Gastroesophageal sphincter (tissue), 3 donors: ENCODE measurements at regions not wholly inside any gene's neighbourhood (a gene's known extent, or its start where the extent isn't known, plus 50 kb on each side); places are given as distances from the start of the nearest gene placed in this dataset.

ENCODE experiments used
- EP300 ChIP-seq: sonication (generic); formaldehyde crosslinking; IDR thresholded peaks from one replicate; pipeline ENCODE4 v1.6.1; 2017; ENCODE audit warnings: antibody characterized with exemption, mild to moderate bottlenecking
- TF ChIP-seq, protein P1 (sequence below), 4 experiments: fragments of 200-600 bp in 2 of 4; fragments of 450-650 bp in 2 of 4; sonication (generic) in 1 of 4; IDR thresholded peaks; one replicate each; pipeline ENCODE4 v1.5.1; 2017 to 2019; ENCODE audit warnings: antibody characterized with exemption in 4 of 4, mild to moderate bottlenecking in 2 of 4, moderate library complexity in 2 of 4

DNA sequence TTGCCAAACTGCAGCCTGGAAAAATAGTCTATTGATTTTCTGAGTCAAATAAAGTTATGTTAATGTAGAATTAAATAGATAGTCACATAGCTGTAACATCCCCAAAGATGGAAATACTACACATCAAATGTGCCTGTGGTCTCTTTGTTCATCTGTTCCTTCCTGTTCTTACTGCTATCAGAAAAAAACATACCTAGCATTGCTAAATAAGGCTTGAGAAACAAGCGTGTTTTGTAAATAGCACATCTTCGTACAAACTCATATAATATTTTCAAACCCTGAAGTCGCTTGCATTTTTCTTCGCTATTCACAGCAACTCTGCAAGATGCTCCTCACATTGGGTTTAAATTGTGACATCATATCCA lies 116.1 kb downstream of the KLF6 start:
- TF ChIP-seq, protein P1, sequence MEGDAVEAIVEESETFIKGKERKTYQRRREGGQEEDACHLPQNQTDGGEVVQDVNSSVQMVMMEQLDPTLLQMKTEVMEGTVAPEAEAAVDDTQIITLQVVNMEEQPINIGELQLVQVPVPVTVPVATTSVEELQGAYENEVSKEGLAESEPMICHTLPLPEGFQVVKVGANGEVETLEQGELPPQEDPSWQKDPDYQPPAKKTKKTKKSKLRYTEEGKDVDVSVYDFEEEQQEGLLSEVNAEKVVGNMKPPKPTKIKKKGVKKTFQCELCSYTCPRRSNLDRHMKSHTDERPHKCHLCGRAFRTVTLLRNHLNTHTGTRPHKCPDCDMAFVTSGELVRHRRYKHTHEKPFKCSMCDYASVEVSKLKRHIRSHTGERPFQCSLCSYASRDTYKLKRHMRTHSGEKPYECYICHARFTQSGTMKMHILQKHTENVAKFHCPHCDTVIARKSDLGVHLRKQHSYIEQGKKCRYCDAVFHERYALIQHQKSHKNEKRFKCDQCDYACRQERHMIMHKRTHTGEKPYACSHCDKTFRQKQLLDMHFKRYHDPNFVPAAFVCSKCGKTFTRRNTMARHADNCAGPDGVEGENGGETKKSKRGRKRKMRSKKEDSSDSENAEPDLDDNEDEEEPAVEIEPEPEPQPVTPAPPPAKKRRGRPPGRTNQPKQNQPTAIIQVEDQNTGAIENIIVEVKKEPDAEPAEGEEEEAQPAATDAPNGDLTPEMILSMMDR (IDR thresholded peaks at IDR 0.05): no peak
- no peak for TF ChIP-seq EP300
